ENCODE measurements at regions not wholly inside any gene's neighbourhood (a gene's known extent, or its start where the extent isn't known, plus 50 kb on each side); places are given as distances from the start of the nearest gene placed in this dataset.

- Histone ChIP-seq H4K20me1 (ENCODE audit: insufficient read depth) (no peaks in the 10 kb centered on the region), H3K27ac (ENCODE audit: low read depth, low read length) (no peak overlapping the region), H3K79me2 (ENCODE audit: insufficient read depth, low read length) (no peaks in the 10 kb centered on the region), H2AFZ (ENCODE audit: low read depth, low read length, poor library complexity, severe bottlenecking) (no peak overlapping the region), H3K9me3 (ENCODE audit: control insufficient read depth in 1 of 2, insufficient read depth in 1 of 2, low read depth in 1 of 2, low read length in 2 of 2) (no peaks in the 10 kb centered on the region), H3K9me2 (ENCODE audit: insufficient read depth) (no peaks in the 10 kb centered on the region), H3K36me3 (ENCODE audit: control insufficient read depth in 1 of 2, insufficient read depth in 2 of 2, low read length in 2 of 2) (no peaks in the 10 kb centered on the region), H3K9ac (ENCODE audit: low read length) (no peak overlapping the region), H3K27me3 (ENCODE audit: insufficient read depth, low read length) (no peaks in the 10 kb centered on the region), H3K4me1 (ENCODE audit: control insufficient read depth in 1 of 2, insufficient read depth in 2 of 2, low read length in 2 of 2) (no peaks in the 10 kb centered on the region), H3K4me3 (replicated peaks in 1 of 2; ENCODE audit: low read depth in 1 of 2, low read length in 2 of 2) (no peak overlapping the region), H3K4me2 (ENCODE audit: low read length) (no peak overlapping the region)
- BruUV-seq (replicated peaks) = no TSS peak
- POLR2A ChIA-PET = no interaction called here
- TF ChIP-seq EGR1 (IDR thresholded peaks at IDR 0.05; ENCODE audit: low read depth) (no peak), REST (IDR thresholded peaks at IDR 0.05; ENCODE audit: low read depth) (no peak), ZNF274 (IDR thresholded peaks at IDR 0.05; ENCODE audit: low read depth, low read length) (no peak), POLR2A (IDR thresholded peaks at IDR 0.05; ENCODE audit: borderline replicate concordance, extremely low read depth, insufficient read depth, insufficient read length) (no peak)
- TF ChIP-seq, protein P1, sequence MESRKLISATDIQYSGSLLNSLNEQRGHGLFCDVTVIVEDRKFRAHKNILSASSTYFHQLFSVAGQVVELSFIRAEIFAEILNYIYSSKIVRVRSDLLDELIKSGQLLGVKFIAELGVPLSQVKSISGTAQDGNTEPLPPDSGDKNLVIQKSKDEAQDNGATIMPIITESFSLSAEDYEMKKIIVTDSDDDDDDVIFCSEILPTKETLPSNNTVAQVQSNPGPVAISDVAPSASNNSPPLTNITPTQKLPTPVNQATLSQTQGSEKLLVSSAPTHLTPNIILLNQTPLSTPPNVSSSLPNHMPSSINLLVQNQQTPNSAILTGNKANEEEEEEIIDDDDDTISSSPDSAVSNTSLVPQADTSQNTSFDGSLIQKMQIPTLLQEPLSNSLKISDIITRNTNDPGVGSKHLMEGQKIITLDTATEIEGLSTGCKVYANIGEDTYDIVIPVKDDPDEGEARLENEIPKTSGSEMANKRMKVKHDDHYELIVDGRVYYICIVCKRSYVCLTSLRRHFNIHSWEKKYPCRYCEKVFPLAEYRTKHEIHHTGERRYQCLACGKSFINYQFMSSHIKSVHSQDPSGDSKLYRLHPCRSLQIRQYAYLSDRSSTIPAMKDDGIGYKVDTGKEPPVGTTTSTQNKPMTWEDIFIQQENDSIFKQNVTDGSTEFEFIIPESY (IDR thresholded peaks at IDR 0.05; ENCODE audit: extremely low read depth, insufficient replicate concordance, low read length) = no peak
- TF ChIP-seq, protein P2, sequence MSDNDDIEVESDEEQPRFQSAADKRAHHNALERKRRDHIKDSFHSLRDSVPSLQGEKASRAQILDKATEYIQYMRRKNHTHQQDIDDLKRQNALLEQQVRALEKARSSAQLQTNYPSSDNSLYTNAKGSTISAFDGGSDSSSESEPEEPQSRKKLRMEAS (IDR thresholded peaks at IDR 0.05) = no peak
- CTCF ChIA-PET = no interaction called here
- RAD21 ChIA-PET (ENCODE audit: low non-redundant PET in 1 of 2, low total read pairs in 2 of 2, uncharacterized antibody in 2 of 2, unreplicated experiment in 2 of 2) = no interaction called here
- intact Hi-C loops (cut with micrococcal nuclease) = no loop called here
- ATAC-seq (no peak), DNase-seq (ENCODE audit: low read depth, low spot score) (no peak)
Measured at GRCh38 chr11:87954476-87954875, 220.8 kb downstream of the RAB38 start.

Data from HCT116 (cell line).